ENCODE measurements at regions not wholly inside any gene's neighbourhood (a gene's known extent, or its start where the extent isn't known, plus 50 kb on each side); places are given as distances from the start of the nearest gene placed in this dataset.

DNA sequence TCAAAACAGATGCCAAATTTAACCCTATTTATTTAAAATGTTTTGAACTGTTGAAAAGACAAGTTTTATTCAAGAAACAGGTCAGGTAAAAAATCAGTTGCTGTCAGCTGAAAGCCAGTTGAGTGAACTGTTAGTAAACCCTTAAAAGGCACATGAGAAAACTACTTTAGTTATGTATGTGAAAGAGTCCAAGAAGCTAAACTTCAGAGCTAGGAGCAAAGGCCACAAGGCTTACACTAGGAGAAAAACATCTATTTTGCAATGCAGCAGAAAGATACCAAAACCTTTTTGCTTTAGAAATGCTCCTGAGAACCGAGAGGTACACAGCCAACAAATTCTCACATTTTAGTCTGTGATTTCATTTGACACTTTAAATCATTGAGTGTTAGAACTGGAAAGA is 375.2 kb downstream of the FSCB start:
- no peak for TF ChIP-seq POLR2A (IDR thresholded peaks at IDR 0.05)
- TF ChIP-seq, protein P1, sequence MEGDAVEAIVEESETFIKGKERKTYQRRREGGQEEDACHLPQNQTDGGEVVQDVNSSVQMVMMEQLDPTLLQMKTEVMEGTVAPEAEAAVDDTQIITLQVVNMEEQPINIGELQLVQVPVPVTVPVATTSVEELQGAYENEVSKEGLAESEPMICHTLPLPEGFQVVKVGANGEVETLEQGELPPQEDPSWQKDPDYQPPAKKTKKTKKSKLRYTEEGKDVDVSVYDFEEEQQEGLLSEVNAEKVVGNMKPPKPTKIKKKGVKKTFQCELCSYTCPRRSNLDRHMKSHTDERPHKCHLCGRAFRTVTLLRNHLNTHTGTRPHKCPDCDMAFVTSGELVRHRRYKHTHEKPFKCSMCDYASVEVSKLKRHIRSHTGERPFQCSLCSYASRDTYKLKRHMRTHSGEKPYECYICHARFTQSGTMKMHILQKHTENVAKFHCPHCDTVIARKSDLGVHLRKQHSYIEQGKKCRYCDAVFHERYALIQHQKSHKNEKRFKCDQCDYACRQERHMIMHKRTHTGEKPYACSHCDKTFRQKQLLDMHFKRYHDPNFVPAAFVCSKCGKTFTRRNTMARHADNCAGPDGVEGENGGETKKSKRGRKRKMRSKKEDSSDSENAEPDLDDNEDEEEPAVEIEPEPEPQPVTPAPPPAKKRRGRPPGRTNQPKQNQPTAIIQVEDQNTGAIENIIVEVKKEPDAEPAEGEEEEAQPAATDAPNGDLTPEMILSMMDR (IDR thresholded peaks at IDR 0.05), result no peak
